ENCODE measurements at regions not wholly inside any gene's neighbourhood (a gene's known extent, or its start where the extent isn't known, plus 50 kb on each side); places are given as distances from the start of the nearest gene placed in this dataset.
A peak's percentile ranks its signal among the peaks of the same experiment; 100 is the strongest.
"Not testable (repeated sequence)": the region's sequence is repeated elsewhere in the genome, so short reads cannot be mapped to it uniquely, and the experiment has no call there.

DNA sequence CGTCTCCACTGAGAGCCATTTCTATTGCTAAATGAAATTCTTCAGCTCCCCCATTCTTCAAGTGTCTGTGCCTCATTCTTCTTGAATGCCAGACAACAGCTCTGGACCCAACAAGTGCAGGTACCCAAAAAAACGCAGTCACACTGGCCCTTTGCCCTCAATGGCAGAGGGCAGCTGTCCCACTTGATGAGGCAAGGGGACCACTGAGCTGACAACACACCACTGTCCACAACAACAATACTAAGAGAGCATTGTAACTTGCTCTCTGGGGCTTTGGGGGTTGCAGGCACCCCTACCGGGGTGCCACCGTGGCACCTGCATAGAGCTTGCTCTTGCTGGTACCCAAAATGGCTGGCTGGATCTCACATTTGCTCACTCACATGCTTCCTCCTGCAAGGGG lies 827.0 kb upstream of the DDX18 start:
- in situ Hi-C loops (cut with HindIII; ENCODE audit: low sequenced_read_pairs): no loop called here

DNA sequence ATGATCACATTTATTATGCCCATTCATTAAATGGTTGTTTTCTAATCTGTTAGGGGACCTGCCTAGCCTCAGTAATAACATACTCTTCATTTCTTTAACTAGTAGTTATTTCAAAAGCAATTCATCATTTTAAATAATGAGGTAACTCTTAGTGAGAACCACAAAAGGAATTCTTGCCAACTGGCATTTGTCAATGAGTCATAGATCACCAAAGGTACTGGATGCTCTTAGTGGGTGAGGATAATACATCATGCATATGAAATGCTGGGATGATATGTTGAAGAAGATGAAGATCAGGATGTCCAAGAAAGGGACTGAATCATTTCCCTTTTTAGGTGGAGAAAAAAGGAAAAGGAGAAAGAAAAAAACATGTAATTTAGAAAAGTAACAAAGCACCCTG lies 826.2 kb upstream of the DDX18 start:
- in situ Hi-C loops (cut with HindIII; ENCODE audit: low sequenced_read_pairs): no loop called here
- peak; percentile 1 for DNase-seq (ENCODE audit: low read depth, low spot score)
- H3K4me3 ChIP-seq (ENCODE audit: low read depth, low read length): no peak overlapping the region
- TF ChIP-seq, protein P1, sequence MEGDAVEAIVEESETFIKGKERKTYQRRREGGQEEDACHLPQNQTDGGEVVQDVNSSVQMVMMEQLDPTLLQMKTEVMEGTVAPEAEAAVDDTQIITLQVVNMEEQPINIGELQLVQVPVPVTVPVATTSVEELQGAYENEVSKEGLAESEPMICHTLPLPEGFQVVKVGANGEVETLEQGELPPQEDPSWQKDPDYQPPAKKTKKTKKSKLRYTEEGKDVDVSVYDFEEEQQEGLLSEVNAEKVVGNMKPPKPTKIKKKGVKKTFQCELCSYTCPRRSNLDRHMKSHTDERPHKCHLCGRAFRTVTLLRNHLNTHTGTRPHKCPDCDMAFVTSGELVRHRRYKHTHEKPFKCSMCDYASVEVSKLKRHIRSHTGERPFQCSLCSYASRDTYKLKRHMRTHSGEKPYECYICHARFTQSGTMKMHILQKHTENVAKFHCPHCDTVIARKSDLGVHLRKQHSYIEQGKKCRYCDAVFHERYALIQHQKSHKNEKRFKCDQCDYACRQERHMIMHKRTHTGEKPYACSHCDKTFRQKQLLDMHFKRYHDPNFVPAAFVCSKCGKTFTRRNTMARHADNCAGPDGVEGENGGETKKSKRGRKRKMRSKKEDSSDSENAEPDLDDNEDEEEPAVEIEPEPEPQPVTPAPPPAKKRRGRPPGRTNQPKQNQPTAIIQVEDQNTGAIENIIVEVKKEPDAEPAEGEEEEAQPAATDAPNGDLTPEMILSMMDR (IDR thresholded peaks at IDR 0.05; ENCODE audit: low read depth, low read length): no peak

More for the DNA sequence above, 827.0 kb upstream of the DDX18 start:
- TF ChIP-seq, protein P1 (IDR thresholded peaks at IDR 0.05; ENCODE audit: low read depth, low read length): no peak
- DNase-seq (ENCODE audit: low read depth, low spot score): no peak
- no peak overlapping the region for H3K4me3 ChIP-seq (ENCODE audit: low read depth, low read length)

GRCh38 chr2:117019357-117019756 lies 795.1 kb upstream of the DDX18 start:
- no peak overlapping the region for H3K4me3 ChIP-seq (ENCODE audit: low read depth, low read length)
- in situ Hi-C loops (cut with HindIII; ENCODE audit: low sequenced_read_pairs): no loop called here
- TF ChIP-seq, protein P1 (IDR thresholded peaks at IDR 0.05; ENCODE audit: low read depth, low read length): no peak
- DNase-seq (ENCODE audit: low read depth, low spot score): no peak

DNA sequence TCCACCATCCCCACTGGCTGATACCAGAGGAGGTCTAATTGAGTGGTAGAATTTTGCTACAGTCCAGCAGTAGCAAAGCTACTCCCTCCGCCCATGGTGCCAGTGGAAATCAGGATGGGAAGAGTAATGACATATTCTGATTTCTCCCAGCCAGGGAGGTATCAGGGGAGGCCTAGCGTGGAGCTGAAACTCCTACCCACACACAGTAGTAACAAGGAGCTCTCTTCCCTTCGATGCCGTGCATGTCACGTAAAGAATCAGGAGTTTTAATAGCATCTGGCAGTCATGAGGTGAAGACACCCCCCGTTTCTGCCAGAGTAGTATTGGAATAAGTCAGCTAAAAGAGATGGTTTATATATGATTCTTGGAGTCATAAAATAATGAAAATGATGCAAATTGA lies 786.8 kb upstream of the DDX18 start:
- DNase-seq (ENCODE audit: low read depth, low spot score): no peak
- TF ChIP-seq, protein P1 (IDR thresholded peaks at IDR 0.05; ENCODE audit: low read depth, low read length): no peak
- no peak overlapping the region for H3K4me3 ChIP-seq (ENCODE audit: low read depth, low read length)
- in situ Hi-C loops (cut with HindIII; ENCODE audit: low sequenced_read_pairs): no loop called here

- in situ Hi-C loops (cut with HindIII; ENCODE audit: low sequenced_read_pairs): not testable (repeated sequence)
Observed at GRCh38 chr2:117028708-117029107, 785.8 kb upstream of the DDX18 start.

GRCh38 chr2:117055499-117056375 lies 758.8 kb upstream of the DDX18 start:
- TF ChIP-seq, protein P1 (IDR thresholded peaks at IDR 0.05; ENCODE audit: low read depth, low read length): no peak
- no peak for DNase-seq (ENCODE audit: low read depth, low spot score)
- no peak overlapping the region for H3K4me3 ChIP-seq (ENCODE audit: low read depth, low read length)
- in situ Hi-C loops (cut with HindIII; ENCODE audit: low sequenced_read_pairs): no loop called here

More at GRCh38 chr2:117028708-117029107, 785.8 kb upstream of the DDX18 start:
- not testable (repeated sequence) for DNase-seq (ENCODE audit: low read depth, low spot score); H3K4me3 ChIP-seq (ENCODE audit: low read depth, low read length)

- H3K4me3 ChIP-seq (ENCODE audit: low read depth, low read length): no peak overlapping the region
- TF ChIP-seq, protein P1 (IDR thresholded peaks at IDR 0.05; ENCODE audit: low read depth, low read length): no peak
- in situ Hi-C loops (cut with HindIII; ENCODE audit: low sequenced_read_pairs): no loop called here
- DNase-seq (ENCODE audit: low read depth, low spot score): no peak
Observed at GRCh38 chr2:117056376-117056748, 758.1 kb upstream of the DDX18 start.
